Panc1 (cell line): ENCODE measurements at regions not wholly inside any gene's neighbourhood (a gene's known extent, or its start where the extent isn't known, plus 50 kb on each side); places are given as distances from the start of the nearest gene placed in this dataset.

ENCODE experiments used
- ATAC-seq: fragments of 200-7000 bp; cut with Tn5 transposase; 2 replicates; pipeline ENCODE4 v1.9.1; 2020; ENCODE audit warnings: mild to moderate bottlenecking, moderate library complexity
- BruUV-seq: library from RNA; stranded (reverse); fragments of 400-500 nt; replicated peaks from 2 replicates; lab custom pipeline; 2021; lab: Mats Ljungman, UMichigan
- CTCF ChIA-PET: fragments of 300-600 bp; sonication (Branson Sonifier 250); formaldehyde crosslinking; loops from one replicate; lab custom pipeline; 2022; ENCODE audit warnings: antibody characterized with exemption; lab: Charles Lee
- POLR2A ChIA-PET: fragments of 300-600 bp; sonication (Branson Sonifier 250); formaldehyde crosslinking; loops from one replicate; lab custom pipeline; 2022; ENCODE audit warnings: antibody characterized with exemption; lab: Charles Lee
- DNase-seq: peaks from one replicate; pipeline ENCODE4 v3.0.0-alpha.2; 2010; ENCODE audit warnings: low read depth, low spot score
- H3K27ac ChIP-seq: 2 replicates; pipeline ENCODE4 v1.5.1; 2011; ENCODE audit warnings: mild to moderate bottlenecking, low read length, inconsistent platforms
- H3K27me3 ChIP-seq: fragments of 200-500 bp; sonication (Bioruptor generic); 2 replicates; pipeline ENCODE4 v1.6.0; 2014; ENCODE audit warnings: low read length, inconsistent platforms; ENCODE audit not compliant: control insufficient read depth, insufficient read depth
- H3K36me3 ChIP-seq: fragments of 200-500 bp; sonication (Bioruptor generic); 2 replicates; pipeline ENCODE4 v1.5.1; 2014; ENCODE audit warnings: inconsistent platforms, mild to moderate bottlenecking, low read length, moderate library complexity; ENCODE audit not compliant: control insufficient read depth, insufficient read depth
- H3K4me1 ChIP-seq: 2 replicates; pipeline ENCODE4 v1.5.1; 2011; ENCODE audit warnings: inconsistent platforms, mild to moderate bottlenecking, low read length, moderate library complexity; ENCODE audit not compliant: control insufficient read depth, insufficient read depth
- H3K4me3 ChIP-seq, 2 experiments: 2 replicates each; pipeline ENCODE4 v1.5.1; 2011 to 2012; ENCODE audit warnings: low read depth in 2 of 2, low read length in 2 of 2, mild to moderate bottlenecking in 2 of 2, inconsistent platforms in 1 of 2, moderate library complexity in 1 of 2
- H3K9me3 ChIP-seq: fragments of 200-500 bp; sonication (Bioruptor generic); 2 replicates; pipeline ENCODE4 v1.5.1; 2014; ENCODE audit warnings: low read depth, mild to moderate bottlenecking, inconsistent platforms, low read length, moderate library complexity; ENCODE audit not compliant: control insufficient read depth, insufficient read depth
- POLR2AphosphoS5 ChIP-seq: IDR thresholded peaks from 2 replicates; pipeline ENCODE4 v1.6.1; 2012; ENCODE audit warnings: mild to moderate bottlenecking, low read depth, low read length, moderate library complexity
- SIN3A ChIP-seq: IDR thresholded peaks from 2 replicates; pipeline ENCODE4 v1.6.1; 2012; ENCODE audit warnings: low read depth, mild to moderate bottlenecking, low read length, moderate library complexity, borderline replicate concordance; ENCODE audit not compliant: insufficient read depth
- TCF7L2 ChIP-seq: IDR thresholded peaks from 2 replicates; pipeline ENCODE4 v1.6.1; 2011; ENCODE audit warnings: mild to moderate bottlenecking, low read depth, low read length, inconsistent platforms
- in situ Hi-C: cut with HindIII; loops from 2 replicates; pipeline ENCODE4 v1.10.0; 2016; ENCODE audit warnings: low sequenced_read_pairs, low pct_unique_long_range_greater_than_20kb
- intact Hi-C: fragments of 100-400 bp; cut with micrococcal nuclease; formaldehyde crosslinking; loops from one replicate; pipeline ENCODE4 v1.10.0; 2022; ENCODE audit not compliant: unreplicated experiment
- TF ChIP-seq, protein P1 (sequence below), 2 experiments: IDR thresholded peaks; 2 replicates each; pipeline ENCODE4 v1.6.1; 2011 to 2012; ENCODE audit warnings: low read depth in 2 of 2, control low read depth in 1 of 2, low read length in 1 of 2, mild to moderate bottlenecking in 1 of 2, moderate library complexity in 1 of 2; ENCODE audit not compliant: insufficient read depth in 1 of 2
- TF ChIP-seq, protein P2 (sequence below): fragments of 450-650 bp; IDR thresholded peaks from 2 replicates; pipeline ENCODE4 v1.5.1; 2017; ENCODE audit warnings: mild to moderate bottlenecking

GRCh38 chr6:97885325-97885724 is 602.3 kb upstream of the MMS22L start:
- BruUV-seq: no TSS peak
- Histone ChIP-seq H3K4me3 (no peak overlapping the region), H3K27ac (no peak overlapping the region), H3K27me3 (no peaks in the 10 kb centered on the region), H3K36me3 (no peaks in the 10 kb centered on the region), H3K9me3 (no peaks in the 10 kb centered on the region), H3K4me1 (no peaks in the 10 kb centered on the region)
- intact Hi-C loops: no loop called here
- no peak for DNase-seq
- in situ Hi-C loops: no loop called here
- TF ChIP-seq SIN3A: no peak
- TF ChIP-seq, protein P1, sequence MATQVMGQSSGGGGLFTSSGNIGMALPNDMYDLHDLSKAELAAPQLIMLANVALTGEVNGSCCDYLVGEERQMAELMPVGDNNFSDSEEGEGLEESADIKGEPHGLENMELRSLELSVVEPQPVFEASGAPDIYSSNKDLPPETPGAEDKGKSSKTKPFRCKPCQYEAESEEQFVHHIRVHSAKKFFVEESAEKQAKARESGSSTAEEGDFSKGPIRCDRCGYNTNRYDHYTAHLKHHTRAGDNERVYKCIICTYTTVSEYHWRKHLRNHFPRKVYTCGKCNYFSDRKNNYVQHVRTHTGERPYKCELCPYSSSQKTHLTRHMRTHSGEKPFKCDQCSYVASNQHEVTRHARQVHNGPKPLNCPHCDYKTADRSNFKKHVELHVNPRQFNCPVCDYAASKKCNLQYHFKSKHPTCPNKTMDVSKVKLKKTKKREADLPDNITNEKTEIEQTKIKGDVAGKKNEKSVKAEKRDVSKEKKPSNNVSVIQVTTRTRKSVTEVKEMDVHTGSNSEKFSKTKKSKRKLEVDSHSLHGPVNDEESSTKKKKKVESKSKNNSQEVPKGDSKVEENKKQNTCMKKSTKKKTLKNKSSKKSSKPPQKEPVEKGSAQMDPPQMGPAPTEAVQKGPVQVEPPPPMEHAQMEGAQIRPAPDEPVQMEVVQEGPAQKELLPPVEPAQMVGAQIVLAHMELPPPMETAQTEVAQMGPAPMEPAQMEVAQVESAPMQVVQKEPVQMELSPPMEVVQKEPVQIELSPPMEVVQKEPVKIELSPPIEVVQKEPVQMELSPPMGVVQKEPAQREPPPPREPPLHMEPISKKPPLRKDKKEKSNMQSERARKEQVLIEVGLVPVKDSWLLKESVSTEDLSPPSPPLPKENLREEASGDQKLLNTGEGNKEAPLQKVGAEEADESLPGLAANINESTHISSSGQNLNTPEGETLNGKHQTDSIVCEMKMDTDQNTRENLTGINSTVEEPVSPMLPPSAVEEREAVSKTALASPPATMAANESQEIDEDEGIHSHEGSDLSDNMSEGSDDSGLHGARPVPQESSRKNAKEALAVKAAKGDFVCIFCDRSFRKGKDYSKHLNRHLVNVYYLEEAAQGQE (IDR thresholded peaks at IDR 0.05; ENCODE audit: insufficient read depth in 1 of 2, low read depth in 2 of 2, low read length in 1 of 2): no peak
- no peak for TF ChIP-seq TCF7L2
- TF ChIP-seq, protein P2, sequence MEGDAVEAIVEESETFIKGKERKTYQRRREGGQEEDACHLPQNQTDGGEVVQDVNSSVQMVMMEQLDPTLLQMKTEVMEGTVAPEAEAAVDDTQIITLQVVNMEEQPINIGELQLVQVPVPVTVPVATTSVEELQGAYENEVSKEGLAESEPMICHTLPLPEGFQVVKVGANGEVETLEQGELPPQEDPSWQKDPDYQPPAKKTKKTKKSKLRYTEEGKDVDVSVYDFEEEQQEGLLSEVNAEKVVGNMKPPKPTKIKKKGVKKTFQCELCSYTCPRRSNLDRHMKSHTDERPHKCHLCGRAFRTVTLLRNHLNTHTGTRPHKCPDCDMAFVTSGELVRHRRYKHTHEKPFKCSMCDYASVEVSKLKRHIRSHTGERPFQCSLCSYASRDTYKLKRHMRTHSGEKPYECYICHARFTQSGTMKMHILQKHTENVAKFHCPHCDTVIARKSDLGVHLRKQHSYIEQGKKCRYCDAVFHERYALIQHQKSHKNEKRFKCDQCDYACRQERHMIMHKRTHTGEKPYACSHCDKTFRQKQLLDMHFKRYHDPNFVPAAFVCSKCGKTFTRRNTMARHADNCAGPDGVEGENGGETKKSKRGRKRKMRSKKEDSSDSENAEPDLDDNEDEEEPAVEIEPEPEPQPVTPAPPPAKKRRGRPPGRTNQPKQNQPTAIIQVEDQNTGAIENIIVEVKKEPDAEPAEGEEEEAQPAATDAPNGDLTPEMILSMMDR: no peak
- no peak for TF ChIP-seq POLR2AphosphoS5
- ChIA-PET POLR2A (no interaction called here), CTCF (no interaction called here)
- ATAC-seq: no peak

DNA sequence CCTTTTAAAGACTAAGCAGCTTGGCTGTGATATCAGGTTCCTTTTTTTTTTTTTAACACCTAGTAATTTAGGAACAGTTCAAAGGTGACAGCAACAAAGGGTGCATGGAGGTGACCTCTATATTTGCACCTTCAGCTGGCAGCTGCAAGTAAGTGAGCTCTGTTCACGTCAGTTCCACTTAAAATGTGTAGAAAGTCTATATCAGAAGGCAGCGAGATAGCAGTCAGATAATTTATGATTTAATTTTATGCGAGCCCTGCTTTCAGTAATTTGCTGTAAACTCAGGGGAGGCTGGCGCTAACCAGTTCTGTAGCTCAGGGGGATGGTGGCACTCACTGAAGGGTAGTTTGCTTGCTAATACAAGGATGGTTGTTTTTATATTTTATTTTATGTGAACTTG is 602.8 kb upstream of the MMS22L start:
- no peak for ATAC-seq
- no peaks in the 10 kb centered on the region for H3K9me3 ChIP-seq
- no peaks in the 10 kb centered on the region for H3K27me3 ChIP-seq
- H3K4me3 ChIP-seq: no peak overlapping the region
- TF ChIP-seq SIN3A (no peak), TCF7L2 (no peak), POLR2AphosphoS5 (no peak)
- TF ChIP-seq, protein P2: no peak
- TF ChIP-seq, protein P1 (IDR thresholded peaks at IDR 0.05; ENCODE audit: insufficient read depth in 1 of 2, low read depth in 2 of 2, low read length in 1 of 2): no peak
- BruUV-seq: no TSS peak
- no peak for DNase-seq
- H3K4me1 ChIP-seq: no peaks in the 10 kb centered on the region
- in situ Hi-C loops (no loop called here), intact Hi-C loops (no loop called here)
- ChIA-PET CTCF (no interaction called here), POLR2A (no interaction called here)
- H3K36me3 ChIP-seq: no peaks in the 10 kb centered on the region
- no peak overlapping the region for H3K27ac ChIP-seq
